ENCODE measurements at regions not wholly inside any gene's neighbourhood (a gene's known extent, or its start where the extent isn't known, plus 50 kb on each side); places are given as distances from the start of the nearest gene placed in this dataset.

- H3K27me3 ChIP-seq (ENCODE audit: control insufficient read depth, insufficient read depth, low read length, poor library complexity, severe bottlenecking) = no peaks in the 10 kb centered on the region
- no peaks in the 10 kb centered on the region for H3K36me3 ChIP-seq (ENCODE audit: control insufficient read depth, insufficient read depth, low read length)
- no peak overlapping the region for H3K27ac ChIP-seq (ENCODE audit: insufficient read depth, low read depth, low read length, poor library complexity, severe bottlenecking)
- H3K9me3 ChIP-seq (ENCODE audit: control insufficient read depth, low read length) = no peaks in the 10 kb centered on the region
- 90 to 95% methylated on average over 3 of the region's 3 CpGs for WGBS, 2 experiments
- no peak overlapping the region for H3K4me3 ChIP-seq (ENCODE audit: insufficient read depth, low read depth, low read length)
- H3K4me1 ChIP-seq (ENCODE audit: control insufficient read depth, insufficient read depth, low read length) = no peaks in the 10 kb centered on the region
Measured at GRCh38 chr7:17118412-17118811, 180.0 kb upstream of the AHR start.

GRCh38 chr7:17120756-17121155 is 177.7 kb upstream of the AHR start:
- H3K36me3 ChIP-seq (ENCODE audit: control insufficient read depth, insufficient read depth, low read length) = no peaks in the 10 kb centered on the region
- no peak overlapping the region for H3K27ac ChIP-seq (ENCODE audit: insufficient read depth, low read depth, low read length, poor library complexity, severe bottlenecking)
- 94% methylated on average over 2 of the region's 2 CpGs for WGBS, 2 experiments
- no peaks in the 10 kb centered on the region for H3K9me3 ChIP-seq (ENCODE audit: control insufficient read depth, low read length)
- H3K4me1 ChIP-seq (ENCODE audit: control insufficient read depth, insufficient read depth, low read length) = no peaks in the 10 kb centered on the region
- H3K4me3 ChIP-seq (ENCODE audit: insufficient read depth, low read depth, low read length) = no peak overlapping the region
- no peaks in the 10 kb centered on the region for H3K27me3 ChIP-seq (ENCODE audit: control insufficient read depth, insufficient read depth, low read length, poor library complexity, severe bottlenecking)

GRCh38 chr7:17121671-17122070 is 176.8 kb upstream of the AHR start:
- H3K27me3 ChIP-seq (ENCODE audit: control insufficient read depth, insufficient read depth, low read length, poor library complexity, severe bottlenecking) = no peaks in the 10 kb centered on the region
- WGBS, 2 experiments = 100% methylated on average over 1 of the region's 1 CpG; no CpG with 5 or more reads in 1 of the 2 experiments
- H3K4me3 ChIP-seq (ENCODE audit: insufficient read depth, low read depth, low read length) = no peak overlapping the region
- H3K4me1 ChIP-seq (ENCODE audit: control insufficient read depth, insufficient read depth, low read length) = no peaks in the 10 kb centered on the region
- H3K36me3 ChIP-seq (ENCODE audit: control insufficient read depth, insufficient read depth, low read length) = no peaks in the 10 kb centered on the region
- H3K9me3 ChIP-seq (ENCODE audit: control insufficient read depth, low read length) = no peaks in the 10 kb centered on the region
- H3K27ac ChIP-seq (ENCODE audit: insufficient read depth, low read depth, low read length, poor library complexity, severe bottlenecking) = no peak overlapping the region

GRCh38 chr7:17123020-17123419 is 175.4 kb upstream of the AHR start:
- 85 to 91% methylated on average over 3 to 4 of the region's 4 CpGs for WGBS, 2 experiments

GRCh38 chr7:17126413-17127268 is 171.8 kb upstream of the AHR start:
- no peak overlapping the region for H3K4me3 ChIP-seq (ENCODE audit: insufficient read depth, low read depth, low read length)
- peaks cover 3% of the 10 kb centered on the region for H3K4me1 ChIP-seq (ENCODE audit: control insufficient read depth, insufficient read depth, low read length)
- no peak overlapping the region for H3K27ac ChIP-seq (ENCODE audit: insufficient read depth, low read depth, low read length, poor library complexity, severe bottlenecking)
- H3K27me3 ChIP-seq (ENCODE audit: control insufficient read depth, insufficient read depth, low read length, poor library complexity, severe bottlenecking) = no peaks in the 10 kb centered on the region
- WGBS, 2 experiments = 87 to 93% methylated on average over 3 of the region's 3 CpGs
- H3K9me3 ChIP-seq (ENCODE audit: control insufficient read depth, low read length) = no peaks in the 10 kb centered on the region
- no peaks in the 10 kb centered on the region for H3K36me3 ChIP-seq (ENCODE audit: control insufficient read depth, insufficient read depth, low read length)

More at GRCh38 chr7:17123020-17123419, 175.4 kb upstream of the AHR start:
- Histone ChIP-seq H3K9me3 (ENCODE audit: control insufficient read depth, low read length) (no peaks in the 10 kb centered on the region), H3K27me3 (ENCODE audit: control insufficient read depth, insufficient read depth, low read length, poor library complexity, severe bottlenecking) (no peaks in the 10 kb centered on the region), H3K27ac (ENCODE audit: insufficient read depth, low read depth, low read length, poor library complexity, severe bottlenecking) (no peak overlapping the region), H3K36me3 (ENCODE audit: control insufficient read depth, insufficient read depth, low read length) (no peaks in the 10 kb centered on the region), H3K4me3 (ENCODE audit: insufficient read depth, low read depth, low read length) (no peak overlapping the region), H3K4me1 (ENCODE audit: control insufficient read depth, insufficient read depth, low read length) (no peaks in the 10 kb centered on the region)

GRCh38 chr7:17129218-17129617 is 169.2 kb upstream of the AHR start:
- Histone ChIP-seq H3K4me3 (ENCODE audit: insufficient read depth, low read depth, low read length) (no peak overlapping the region), H3K4me1 (ENCODE audit: control insufficient read depth, insufficient read depth, low read length) (peaks cover 3% of the 10 kb centered on the region), H3K36me3 (ENCODE audit: control insufficient read depth, insufficient read depth, low read length) (no peaks in the 10 kb centered on the region), H3K9me3 (ENCODE audit: control insufficient read depth, low read length) (no peaks in the 10 kb centered on the region), H3K27me3 (ENCODE audit: control insufficient read depth, insufficient read depth, low read length, poor library complexity, severe bottlenecking) (no peaks in the 10 kb centered on the region), H3K27ac (ENCODE audit: insufficient read depth, low read depth, low read length, poor library complexity, severe bottlenecking) (no peak overlapping the region)
- WGBS, 2 experiments = 86 to 89% methylated on average over 1 of the region's 2 CpGs

GRCh38 chr7:17130281-17131059 is 168.0 kb upstream of the AHR start:
- Histone ChIP-seq H3K27me3 (ENCODE audit: control insufficient read depth, insufficient read depth, low read length, poor library complexity, severe bottlenecking) (no peaks in the 10 kb centered on the region), H3K4me1 (ENCODE audit: control insufficient read depth, insufficient read depth, low read length) (peaks cover 3% of the 10 kb centered on the region), H3K36me3 (ENCODE audit: control insufficient read depth, insufficient read depth, low read length) (no peaks in the 10 kb centered on the region), H3K9me3 (ENCODE audit: control insufficient read depth, low read length) (no peaks in the 10 kb centered on the region), H3K27ac (ENCODE audit: insufficient read depth, low read depth, low read length, poor library complexity, severe bottlenecking) (no peak overlapping the region), H3K4me3 (ENCODE audit: insufficient read depth, low read depth, low read length) (no peak overlapping the region)
- WGBS, 2 experiments = 73 to 81% methylated on average over 3 to 5 of the region's 5 CpGs

- Histone ChIP-seq H3K36me3 (ENCODE audit: control insufficient read depth, insufficient read depth, low read length) (no peaks in the 10 kb centered on the region), H3K4me1 (ENCODE audit: control insufficient read depth, insufficient read depth, low read length) (peaks cover 3% of the 10 kb centered on the region), H3K4me3 (ENCODE audit: insufficient read depth, low read depth, low read length) (no peak overlapping the region), H3K27me3 (ENCODE audit: control insufficient read depth, insufficient read depth, low read length, poor library complexity, severe bottlenecking) (no peaks in the 10 kb centered on the region), H3K9me3 (ENCODE audit: control insufficient read depth, low read length) (no peaks in the 10 kb centered on the region), H3K27ac (ENCODE audit: insufficient read depth, low read depth, low read length, poor library complexity, severe bottlenecking) (no peak overlapping the region)
- WGBS, 2 experiments = 89 to 93% methylated on average over 5 of the region's 5 CpGs
Measured at GRCh38 chr7:17131060-17131345, 167.4 kb upstream of the AHR start.

- Histone ChIP-seq H3K27ac (ENCODE audit: insufficient read depth, low read depth, low read length, poor library complexity, severe bottlenecking) (no peak overlapping the region), H3K9me3 (ENCODE audit: control insufficient read depth, low read length) (no peaks in the 10 kb centered on the region), H3K27me3 (ENCODE audit: control insufficient read depth, insufficient read depth, low read length, poor library complexity, severe bottlenecking) (no peaks in the 10 kb centered on the region), H3K36me3 (ENCODE audit: control insufficient read depth, insufficient read depth, low read length) (no peaks in the 10 kb centered on the region), H3K4me1 (ENCODE audit: control insufficient read depth, insufficient read depth, low read length) (peaks cover 3% of the 10 kb centered on the region), H3K4me3 (ENCODE audit: insufficient read depth, low read depth, low read length) (no peak overlapping the region)
- WGBS, 2 experiments = 96 to 97% methylated on average over 6 of the region's 6 CpGs
Measured at GRCh38 chr7:17131983-17132655, 166.3 kb upstream of the AHR start.

- Histone ChIP-seq H3K36me3 (ENCODE audit: control insufficient read depth, insufficient read depth, low read length) (no peaks in the 10 kb centered on the region), H3K27me3 (ENCODE audit: control insufficient read depth, insufficient read depth, low read length, poor library complexity, severe bottlenecking) (no peaks in the 10 kb centered on the region), H3K27ac (ENCODE audit: insufficient read depth, low read depth, low read length, poor library complexity, severe bottlenecking) (no peak overlapping the region), H3K4me1 (ENCODE audit: control insufficient read depth, insufficient read depth, low read length) (peaks cover 3% of the 10 kb centered on the region), H3K9me3 (ENCODE audit: control insufficient read depth, low read length) (no peaks in the 10 kb centered on the region), H3K4me3 (ENCODE audit: insufficient read depth, low read depth, low read length) (no peak overlapping the region)
- 86 to 98% methylated on average over 3 of the region's 3 CpGs for WGBS, 2 experiments
Measured at GRCh38 chr7:17132726-17133125, 165.7 kb upstream of the AHR start.
